Coronary artery (tissue), 2 donors: ENCODE measurements at regions not wholly inside any gene's neighbourhood (a gene's known extent, or its start where the extent isn't known, plus 50 kb on each side); places are given as distances from the start of the nearest gene placed in this dataset.
"Not testable (repeated sequence)": the region's sequence is repeated elsewhere in the genome, so short reads cannot be mapped to it uniquely, and the experiment has no call there.

Experiments
- DNase-seq: peaks from one replicate; pipeline ENCODE4 v3.0.0-alpha.2; 2017; ENCODE audit warnings: low spot score
- H3K27ac ChIP-seq, 2 donors: fragments of 200-600 bp; sonication (generic); one replicate each; pipeline ENCODE4 v1.5.1; 2016 to 2019
- H3K4me3 ChIP-seq: fragments of 200-600 bp; sonication (generic); 2 replicates; pipeline ENCODE4 v1.5.1; 2016; ENCODE audit warnings: mild to moderate bottlenecking, moderate library complexity
- TF ChIP-seq, protein P1 (sequence below): fragments of 200-600 bp; sonication (generic); IDR thresholded peaks from one replicate; pipeline ENCODE4 v1.5.1; 2019; ENCODE audit warnings: antibody characterized with exemption

GRCh38 chr11:71774603-71775222 is 58.3 kb upstream of the DEFB108B start:
- TF ChIP-seq, protein P1, sequence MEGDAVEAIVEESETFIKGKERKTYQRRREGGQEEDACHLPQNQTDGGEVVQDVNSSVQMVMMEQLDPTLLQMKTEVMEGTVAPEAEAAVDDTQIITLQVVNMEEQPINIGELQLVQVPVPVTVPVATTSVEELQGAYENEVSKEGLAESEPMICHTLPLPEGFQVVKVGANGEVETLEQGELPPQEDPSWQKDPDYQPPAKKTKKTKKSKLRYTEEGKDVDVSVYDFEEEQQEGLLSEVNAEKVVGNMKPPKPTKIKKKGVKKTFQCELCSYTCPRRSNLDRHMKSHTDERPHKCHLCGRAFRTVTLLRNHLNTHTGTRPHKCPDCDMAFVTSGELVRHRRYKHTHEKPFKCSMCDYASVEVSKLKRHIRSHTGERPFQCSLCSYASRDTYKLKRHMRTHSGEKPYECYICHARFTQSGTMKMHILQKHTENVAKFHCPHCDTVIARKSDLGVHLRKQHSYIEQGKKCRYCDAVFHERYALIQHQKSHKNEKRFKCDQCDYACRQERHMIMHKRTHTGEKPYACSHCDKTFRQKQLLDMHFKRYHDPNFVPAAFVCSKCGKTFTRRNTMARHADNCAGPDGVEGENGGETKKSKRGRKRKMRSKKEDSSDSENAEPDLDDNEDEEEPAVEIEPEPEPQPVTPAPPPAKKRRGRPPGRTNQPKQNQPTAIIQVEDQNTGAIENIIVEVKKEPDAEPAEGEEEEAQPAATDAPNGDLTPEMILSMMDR = no peak
- Histone ChIP-seq H3K4me3 (no peak overlapping the region), H3K27ac (no peak overlapping the region)
- no peak for DNase-seq

- DNase-seq, H3K27ac ChIP-seq, H3K4me3 ChIP-seq: not testable (repeated sequence)
These were observed 52.9 kb upstream of the DEFB108B start for GRCh38 chr11:71780116-71780515.

- H3K27ac ChIP-seq, DNase-seq, H3K4me3 ChIP-seq: not testable (repeated sequence)
These were observed 52.2 kb upstream of the DEFB108B start for GRCh38 chr11:71780771-71781170.

GRCh38 chr11:71781491-71781890 is 51.5 kb upstream of the DEFB108B start:
- not testable (repeated sequence) for DNase-seq, H3K4me3 ChIP-seq, H3K27ac ChIP-seq

GRCh38 chr11:71782229-71782861 is 50.7 kb upstream of the DEFB108B start:
- not testable (repeated sequence) for H3K27ac ChIP-seq, H3K4me3 ChIP-seq, DNase-seq

GRCh38 chr11:71783191-71783590 is 49.8 kb upstream of the DEFB108B start:
- H3K4me3 ChIP-seq, H3K27ac ChIP-seq, DNase-seq: not testable (repeated sequence)
